ENCODE measurements at regions not wholly inside any gene's neighbourhood (a gene's known extent, or its start where the extent isn't known, plus 50 kb on each side); places are given as distances from the start of the nearest gene placed in this dataset.

DNA sequence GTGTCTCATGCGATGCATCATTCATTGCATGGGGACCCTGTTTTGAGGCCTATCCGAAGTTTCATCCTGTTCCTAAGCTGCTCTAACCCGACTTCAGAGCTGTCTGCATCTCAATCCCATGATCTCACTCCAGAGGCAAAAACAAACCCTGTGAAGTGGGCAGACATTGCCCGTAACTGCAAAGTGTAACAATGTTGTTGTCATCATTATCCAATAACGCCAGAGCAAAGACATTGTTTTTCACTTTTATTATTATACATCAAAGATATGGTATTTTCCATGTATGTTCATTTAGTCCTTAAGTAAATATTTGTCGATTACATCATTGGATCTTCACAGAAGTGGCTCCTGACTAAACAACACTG, 246.7 kb downstream of the KLF6 start:
- TF ChIP-seq EZH2 (IDR thresholded peaks at IDR 0.05; ENCODE audit: low read length, unreplicated experiment): no peak
- TF ChIP-seq, protein P1, sequence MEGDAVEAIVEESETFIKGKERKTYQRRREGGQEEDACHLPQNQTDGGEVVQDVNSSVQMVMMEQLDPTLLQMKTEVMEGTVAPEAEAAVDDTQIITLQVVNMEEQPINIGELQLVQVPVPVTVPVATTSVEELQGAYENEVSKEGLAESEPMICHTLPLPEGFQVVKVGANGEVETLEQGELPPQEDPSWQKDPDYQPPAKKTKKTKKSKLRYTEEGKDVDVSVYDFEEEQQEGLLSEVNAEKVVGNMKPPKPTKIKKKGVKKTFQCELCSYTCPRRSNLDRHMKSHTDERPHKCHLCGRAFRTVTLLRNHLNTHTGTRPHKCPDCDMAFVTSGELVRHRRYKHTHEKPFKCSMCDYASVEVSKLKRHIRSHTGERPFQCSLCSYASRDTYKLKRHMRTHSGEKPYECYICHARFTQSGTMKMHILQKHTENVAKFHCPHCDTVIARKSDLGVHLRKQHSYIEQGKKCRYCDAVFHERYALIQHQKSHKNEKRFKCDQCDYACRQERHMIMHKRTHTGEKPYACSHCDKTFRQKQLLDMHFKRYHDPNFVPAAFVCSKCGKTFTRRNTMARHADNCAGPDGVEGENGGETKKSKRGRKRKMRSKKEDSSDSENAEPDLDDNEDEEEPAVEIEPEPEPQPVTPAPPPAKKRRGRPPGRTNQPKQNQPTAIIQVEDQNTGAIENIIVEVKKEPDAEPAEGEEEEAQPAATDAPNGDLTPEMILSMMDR (conservative IDR thresholded peaks at IDR 0.05; ENCODE audit: low read depth, low read length): no peak

Measured in PC-3 (cell line).